GM18508 (cell line): ENCODE measurements at regions not wholly inside any gene's neighbourhood (a gene's known extent, or its start where the extent isn't known, plus 50 kb on each side); places are given as distances from the start of the nearest gene placed in this dataset.

Source experiments
- ATAC-seq: cut with Tn5 transposase; IDR thresholded peaks from one replicate; pipeline ENCODE4 v1.9.1; 2021; ENCODE audit warnings: moderate number of reproducible peaks; ENCODE audit not compliant: insufficient read depth, unreplicated experiment

DNA sequence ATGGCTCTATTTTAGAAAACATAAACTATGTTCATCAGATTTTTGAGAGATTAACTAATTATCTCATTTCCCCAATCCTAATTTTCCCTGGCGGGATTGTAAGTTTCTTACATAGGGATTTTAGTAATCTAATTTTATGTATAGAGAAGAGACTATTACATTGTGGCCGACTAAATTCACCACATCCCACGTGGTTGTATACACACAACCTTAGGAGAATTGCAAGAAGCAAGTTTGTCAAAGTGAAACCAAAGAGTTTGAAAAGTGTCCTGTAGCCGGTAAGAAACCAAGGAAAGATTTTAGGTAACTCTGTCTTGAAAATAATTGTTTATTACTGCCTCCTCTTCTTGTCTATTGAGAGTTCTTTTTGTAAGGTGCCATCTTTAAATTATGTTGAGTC is 550.6 kb downstream of the LTN1 start:
- no peak for ATAC-seq

DNA sequence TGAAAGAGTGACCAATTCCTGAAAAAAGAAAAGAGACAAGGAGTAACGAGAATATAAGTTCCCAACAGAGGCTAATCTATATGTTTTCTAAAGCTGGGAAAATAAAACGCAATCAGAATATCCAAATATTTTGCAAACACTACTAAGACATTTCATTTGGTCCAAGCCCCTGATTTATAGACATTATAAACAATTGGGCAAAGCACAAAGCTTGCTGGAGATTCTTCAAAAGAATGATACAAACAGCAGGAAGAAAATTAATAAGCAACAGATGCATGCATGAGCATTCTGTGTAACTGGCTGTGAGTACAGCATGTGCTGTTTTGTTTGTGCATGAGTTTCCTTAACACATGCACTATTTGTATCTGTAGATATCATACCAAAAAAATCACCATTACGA is 552.9 kb downstream of the LTN1 start:
- no peak for ATAC-seq

DNA sequence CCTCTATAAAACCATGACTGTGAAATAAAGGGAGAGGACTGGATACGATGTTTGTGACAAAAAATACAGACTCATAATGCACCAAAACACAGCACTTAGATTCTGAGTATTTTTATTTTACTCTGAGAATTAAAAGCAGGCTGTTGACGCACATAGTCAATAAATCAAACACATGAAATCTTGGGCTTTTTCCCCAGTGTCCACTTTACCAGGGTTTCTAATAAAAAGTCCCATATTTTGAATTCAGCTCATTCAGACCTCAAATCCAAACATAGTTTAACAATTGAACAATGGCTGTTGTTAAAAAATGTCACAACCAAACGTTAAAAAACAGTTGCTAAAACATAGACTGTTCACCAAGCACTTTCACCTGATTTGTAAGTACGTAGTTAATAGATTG is 553.4 kb downstream of the LTN1 start:
- ATAC-seq, result no peak

DNA sequence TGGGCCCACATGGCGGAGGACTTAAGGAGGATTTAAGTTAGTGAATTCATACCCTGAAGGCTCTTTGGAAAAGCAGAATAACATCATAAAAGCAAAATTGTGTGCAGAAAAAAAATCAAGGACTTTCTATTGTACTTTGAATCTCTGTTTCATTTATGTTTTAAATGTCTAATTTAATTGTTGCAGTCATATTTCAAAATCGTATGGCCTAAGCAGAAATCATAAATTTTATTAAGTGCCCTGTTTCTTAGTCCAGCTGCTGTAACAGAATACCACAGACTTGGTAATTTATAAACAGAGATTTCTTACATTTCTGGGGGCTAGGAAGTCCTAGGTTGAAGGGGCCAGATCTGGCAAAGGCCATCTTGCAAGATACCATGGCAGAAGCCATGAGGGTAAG is 555.6 kb downstream of the LTN1 start:
- no peak for ATAC-seq

DNA sequence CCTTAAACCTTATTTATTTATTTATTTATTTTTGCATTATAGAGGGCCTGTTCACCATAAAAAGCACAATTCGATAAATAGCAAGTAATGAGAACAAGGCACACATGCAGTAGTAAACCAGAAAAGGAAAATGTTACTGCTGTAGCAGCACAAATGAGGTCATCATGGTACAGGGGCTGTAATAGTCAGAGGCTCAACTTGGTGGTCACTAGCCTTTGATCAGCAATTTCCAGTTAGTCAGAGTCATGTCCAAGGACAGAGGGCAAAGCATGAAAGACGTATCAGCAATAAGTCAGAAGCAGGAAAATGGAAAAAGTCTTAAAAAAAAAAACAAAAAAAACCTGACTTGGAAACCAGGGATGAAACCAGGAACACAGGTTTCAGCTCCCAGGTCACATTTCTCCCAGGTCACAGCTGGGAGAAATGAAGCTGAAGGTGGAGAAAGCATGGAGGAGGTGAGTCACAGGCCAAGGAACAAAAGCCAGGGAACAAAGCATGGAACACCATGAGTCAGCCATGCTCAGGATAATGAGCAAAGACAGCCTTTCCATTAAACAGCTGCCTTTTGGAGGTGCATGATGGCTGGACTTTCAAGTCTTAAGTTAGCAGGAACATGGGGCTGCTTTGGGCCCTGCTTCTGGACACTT is 556.3 kb downstream of the LTN1 start:
- ATAC-seq, result no peak

DNA sequence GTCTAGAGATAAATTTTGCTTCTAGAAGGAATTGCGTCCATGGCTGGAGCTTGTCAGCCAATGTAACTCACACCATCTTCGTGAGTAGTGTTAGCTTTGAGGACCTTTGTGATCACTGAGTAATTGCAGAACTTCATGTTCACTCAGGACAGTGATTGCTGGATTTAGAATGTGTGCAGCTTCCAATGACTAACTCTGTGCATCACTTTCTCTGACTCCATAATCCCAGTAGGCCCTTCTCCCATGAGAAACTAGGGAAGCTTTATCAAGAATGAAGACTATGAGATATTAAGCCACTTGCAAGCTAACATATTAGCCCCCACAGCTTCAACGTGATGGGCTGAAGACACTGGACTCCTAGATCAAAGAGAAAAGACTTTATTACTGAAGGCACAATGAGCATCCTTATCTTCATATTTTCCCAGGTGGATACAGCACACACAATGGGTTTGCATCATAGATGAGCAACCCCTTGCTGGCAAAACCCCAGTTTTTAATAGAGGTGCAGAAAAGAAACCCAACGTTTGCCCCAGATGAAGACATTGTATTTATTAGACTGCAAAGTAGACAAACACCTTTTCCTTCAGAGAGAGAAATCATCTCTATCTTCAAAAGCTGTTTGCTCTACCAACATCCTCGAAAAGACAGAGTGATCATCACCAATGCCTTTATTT is 561.0 kb downstream of the LTN1 start:
- no peak for ATAC-seq

DNA sequence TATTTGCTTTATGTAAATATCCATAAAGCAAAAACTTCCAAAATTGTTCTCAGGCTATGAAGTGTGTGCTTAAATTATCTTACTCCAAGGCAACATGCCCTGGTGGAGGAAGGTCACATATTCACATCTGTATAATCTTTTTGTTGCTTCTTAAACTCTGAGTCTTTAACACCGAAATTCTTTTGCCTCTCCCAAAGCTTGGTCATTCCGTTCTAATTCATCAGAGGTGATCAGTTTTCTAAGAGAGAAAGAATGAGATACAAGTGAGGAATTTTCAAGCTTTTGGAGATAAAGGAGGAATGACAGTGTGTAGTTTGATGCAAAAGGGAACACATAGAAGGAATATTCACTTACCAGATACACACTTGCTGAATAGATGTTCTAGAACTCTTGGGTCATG is 561.7 kb downstream of the LTN1 start:
- no peak for ATAC-seq

DNA sequence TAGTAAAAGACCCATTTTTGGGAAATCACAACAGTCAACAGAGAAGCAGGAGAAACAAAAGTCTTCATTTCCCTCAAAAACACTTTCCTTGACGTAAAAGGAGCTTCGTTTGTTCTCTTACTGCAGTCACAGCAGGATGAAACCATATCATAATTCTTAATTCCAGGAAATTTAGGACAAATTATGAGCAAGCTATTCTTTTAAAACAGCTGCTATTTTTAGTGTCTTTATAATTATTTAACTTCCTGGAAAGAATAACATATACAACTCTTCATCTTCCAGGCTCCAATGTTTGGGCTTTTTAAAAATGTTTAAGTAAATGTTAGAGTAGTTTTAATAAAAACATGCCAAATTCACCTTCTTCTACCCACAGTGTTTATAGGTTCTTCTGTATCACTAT is 563.5 kb downstream of the LTN1 start:
- ATAC-seq, result no peak

DNA sequence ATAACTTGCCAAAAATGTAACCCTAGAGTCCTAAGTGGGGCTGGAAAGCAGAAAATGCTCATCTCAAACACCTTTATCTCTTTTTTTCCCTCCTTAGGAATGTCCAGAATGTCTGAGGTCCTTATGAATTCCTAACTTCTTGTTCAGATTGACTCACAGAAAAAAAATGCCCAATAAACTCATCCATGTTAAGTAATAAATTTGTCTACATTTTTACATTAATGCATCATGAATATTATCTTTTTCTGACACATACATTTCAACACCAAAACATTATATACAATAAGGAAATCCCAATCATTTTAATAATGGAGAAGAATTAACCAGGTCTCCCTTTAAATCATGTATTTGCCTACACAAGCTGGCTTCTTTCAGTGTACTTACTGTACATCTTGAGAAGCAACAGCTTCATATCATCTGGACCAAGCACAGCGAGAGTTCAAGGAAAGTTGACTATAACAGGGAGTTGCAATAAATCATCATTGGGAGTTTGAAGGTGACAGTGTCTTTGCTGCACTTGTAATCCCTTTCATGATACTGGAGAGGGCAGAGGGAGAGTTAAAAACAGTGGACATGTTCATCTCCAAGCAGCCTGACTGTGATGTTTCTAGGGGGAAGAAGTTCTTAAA is 565.2 kb downstream of the LTN1 start:
- ATAC-seq, result no peak

DNA sequence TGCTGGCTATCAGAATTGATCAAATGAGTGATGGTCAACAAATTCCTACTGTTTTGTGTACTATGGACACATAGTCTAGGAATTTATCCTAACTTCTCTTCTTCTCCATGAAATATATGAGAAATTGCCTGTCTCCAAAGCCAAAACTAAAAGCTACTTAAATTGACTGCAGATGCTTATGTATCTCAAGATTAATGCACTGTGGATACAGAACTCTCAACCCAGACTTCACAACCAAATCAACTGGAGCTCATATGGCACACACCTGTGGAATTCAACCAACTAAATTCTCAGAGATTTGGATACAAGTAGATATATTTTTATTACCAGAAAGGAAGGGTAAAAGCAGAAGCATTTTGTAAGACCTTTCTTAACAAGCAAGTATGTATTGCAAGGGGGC is 566.1 kb downstream of the LTN1 start:
- ATAC-seq, result no peak

DNA sequence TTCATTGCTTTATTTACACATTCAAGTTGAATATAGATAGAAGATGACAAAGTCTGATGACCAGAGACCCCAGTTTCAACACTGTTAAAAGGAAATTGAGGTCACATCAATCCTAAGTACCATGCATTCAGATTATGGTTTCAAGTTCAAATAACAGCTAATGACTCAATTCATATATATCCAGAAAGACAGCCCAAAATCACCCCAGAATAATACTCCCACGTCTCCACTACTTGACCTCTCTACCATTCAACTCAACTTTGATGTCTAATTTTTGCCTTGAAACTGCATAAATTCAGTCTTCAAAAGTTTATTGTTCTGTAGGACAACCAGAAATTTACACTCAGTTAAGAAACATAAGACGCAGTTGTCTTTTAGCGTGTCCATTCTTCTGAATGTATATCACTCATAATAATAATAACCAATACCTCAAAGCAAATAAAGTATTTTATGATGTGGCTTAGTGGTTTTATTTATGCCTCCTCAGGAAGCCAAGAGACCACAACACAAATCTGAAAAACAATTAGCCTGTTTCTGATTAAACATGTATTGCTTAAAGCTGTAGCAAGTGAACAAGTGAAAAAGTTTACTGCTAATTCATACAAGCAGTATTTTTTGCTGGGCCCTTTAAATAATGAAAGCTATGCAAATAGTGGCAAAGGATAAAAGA is 569.0 kb downstream of the LTN1 start:
- ATAC-seq, result no peak

DNA sequence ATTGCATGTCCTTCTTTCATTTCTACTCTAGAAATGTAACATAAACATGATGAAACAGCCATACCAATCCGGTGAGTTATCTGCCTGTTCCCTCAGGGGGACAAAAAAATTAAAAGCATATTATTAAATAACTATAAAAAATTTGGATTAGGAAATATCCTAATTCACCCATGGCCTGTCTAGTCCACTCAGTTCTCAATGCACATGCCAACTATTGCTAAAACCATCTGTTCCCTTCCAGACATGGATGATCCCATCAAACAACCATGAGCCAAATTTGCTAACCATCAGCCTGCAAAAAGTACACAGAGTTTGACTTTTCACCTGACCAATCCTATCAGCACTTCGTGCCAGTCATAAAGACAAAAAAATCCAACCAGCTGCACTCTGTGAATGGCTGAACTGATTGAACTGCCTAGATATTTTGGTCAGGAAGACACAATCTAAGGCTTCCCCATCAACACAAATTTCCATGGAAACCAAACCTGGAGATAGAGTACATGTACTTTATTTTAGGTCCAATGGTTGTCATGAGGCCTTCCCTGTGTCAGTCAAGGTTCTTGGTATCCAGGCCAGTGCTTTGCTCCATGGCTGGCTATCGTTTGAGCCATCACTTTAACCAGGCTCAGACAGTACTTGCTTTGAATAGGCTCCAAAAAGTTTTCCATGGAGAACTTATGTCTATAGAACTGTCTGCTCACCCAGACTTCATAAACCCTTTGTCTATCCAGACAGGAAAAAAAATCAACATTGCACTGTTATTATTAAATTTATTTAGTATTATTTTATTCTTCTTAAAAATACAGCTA is 570.8 kb downstream of the LTN1 start:
- ATAC-seq, result no peak

DNA sequence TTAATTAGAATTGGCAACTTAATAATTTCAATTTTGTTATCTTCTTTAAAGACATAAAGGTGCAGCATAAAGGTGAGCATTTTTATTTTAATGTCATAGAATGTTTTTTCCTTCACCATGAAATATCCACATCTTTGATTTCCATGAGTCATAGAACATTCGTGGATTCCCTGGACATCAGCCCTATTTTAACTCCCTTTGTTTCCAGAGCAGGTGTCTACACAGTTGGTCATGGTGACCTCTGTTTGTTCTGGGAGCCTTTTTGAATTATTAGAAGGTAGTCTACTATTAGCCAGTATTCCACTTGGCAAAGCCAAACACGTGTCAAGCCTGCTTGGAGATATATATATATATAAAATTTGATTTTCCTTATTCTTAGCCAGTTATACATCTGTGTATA is 572.9 kb downstream of the LTN1 start:
- ATAC-seq, result no peak

DNA sequence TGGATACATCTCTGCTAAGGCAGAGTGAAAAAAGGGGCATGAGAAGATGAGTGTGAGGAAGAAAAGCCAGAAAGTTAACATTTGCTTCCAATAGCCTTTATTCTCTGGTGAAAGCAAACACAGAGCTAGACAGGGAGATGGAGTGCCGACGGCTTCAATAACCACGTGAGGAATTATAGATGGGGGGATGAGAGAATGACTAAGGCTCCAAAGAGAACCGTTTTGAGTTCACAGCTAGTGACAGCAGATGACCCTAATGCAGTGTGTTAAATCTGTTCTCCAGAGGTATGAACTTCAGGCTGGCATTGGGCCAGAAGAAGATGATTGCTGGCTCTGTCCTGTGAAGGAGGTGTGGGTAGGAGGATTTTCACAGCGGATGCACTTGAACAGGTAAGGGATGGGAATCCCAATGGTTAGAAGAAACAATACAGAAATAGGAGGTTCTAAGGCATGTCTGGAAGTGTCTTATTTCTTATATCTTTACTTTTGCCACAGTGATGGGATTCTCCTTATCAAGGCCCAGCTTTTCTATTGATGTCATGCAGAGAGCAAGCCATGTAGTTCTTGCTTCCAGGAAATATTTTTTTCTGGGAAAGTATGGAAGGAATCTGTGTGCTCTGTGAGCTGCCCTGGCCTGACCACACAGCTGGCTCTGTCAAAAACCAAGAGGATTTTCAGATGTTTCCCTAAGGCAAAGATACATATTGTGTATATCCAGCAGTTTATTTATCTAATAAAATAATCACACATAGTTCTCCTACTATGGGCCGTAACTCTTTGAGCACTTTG is 573.8 kb downstream of the LTN1 start:
- no peak for ATAC-seq

DNA sequence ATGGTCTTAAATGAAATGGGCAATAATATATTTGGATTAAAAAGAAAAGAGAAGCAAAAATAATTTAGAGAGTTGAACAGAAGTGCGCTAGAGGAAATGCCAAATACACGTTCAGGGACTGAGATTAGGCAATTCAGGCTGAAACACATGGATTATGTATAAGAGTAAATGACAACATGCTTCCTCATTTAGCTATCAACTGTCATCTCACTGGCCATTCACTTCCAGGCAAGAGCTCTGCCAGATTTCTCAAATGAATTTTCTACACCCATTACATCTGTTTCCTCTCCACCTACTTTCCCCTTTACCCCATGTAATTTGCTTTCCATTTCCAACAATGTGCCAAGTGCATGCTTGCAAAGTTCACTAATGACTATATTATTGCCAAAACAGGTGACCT is 582.4 kb downstream of the LTN1 start:
- ATAC-seq, result no peak

DNA sequence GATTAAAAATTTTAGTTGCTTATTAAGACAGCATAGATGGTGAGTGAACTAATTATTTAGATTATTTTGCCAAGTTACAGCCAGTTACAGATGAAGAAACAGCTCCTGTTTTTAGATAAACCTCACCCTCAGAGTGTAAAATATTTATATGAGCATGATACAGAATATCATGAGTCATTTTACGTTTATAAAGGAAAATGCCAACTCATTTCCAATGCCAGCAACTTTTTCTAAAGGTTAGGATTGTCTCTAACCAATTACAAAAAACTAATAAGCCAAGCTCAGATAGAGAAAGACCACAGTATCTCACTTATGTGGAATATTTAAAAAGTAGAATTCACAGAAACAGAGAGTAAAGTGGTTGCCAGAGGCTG is 590.1 kb downstream of the LTN1 start:
- no peak for ATAC-seq

DNA sequence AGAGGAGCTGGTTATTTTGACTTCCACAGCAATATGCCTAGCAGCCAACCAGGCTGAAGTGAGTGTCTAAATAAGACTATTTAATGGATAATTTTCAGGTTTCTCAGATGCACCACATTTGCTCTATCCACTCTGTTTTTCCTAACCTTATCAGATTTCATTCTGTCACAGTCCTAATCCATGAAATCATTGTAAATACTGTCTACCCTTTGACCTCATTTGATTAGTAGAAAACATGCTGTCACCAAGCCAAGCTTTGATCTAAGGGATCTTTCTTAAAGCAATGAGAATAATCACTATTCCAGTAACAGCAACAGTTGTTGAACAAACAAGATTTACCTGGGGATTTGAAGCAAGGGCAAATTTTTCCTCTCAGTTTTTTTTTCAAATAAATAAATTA is 595.6 kb downstream of the LTN1 start:
- ATAC-seq, result no peak

DNA sequence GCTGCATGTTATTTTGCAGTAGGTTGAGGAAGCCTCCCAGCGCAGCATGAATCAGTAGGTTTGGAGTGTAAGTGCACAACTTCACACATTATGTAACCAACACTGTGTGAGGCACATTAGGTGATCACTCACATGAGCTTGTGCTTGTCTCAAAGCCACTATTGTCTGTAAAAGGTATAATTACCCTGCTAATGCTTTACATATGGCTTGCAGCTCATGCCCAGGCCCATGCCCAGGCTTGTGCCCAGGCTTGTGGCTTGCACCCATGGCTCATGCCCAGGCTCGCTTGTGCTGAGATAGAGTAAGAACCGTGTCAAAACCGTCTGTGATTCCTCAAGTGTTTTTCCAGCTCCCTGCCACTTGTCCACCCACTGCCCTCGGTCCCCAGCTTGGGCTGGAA is 596.3 kb downstream of the LTN1 start:
- no peak for ATAC-seq

DNA sequence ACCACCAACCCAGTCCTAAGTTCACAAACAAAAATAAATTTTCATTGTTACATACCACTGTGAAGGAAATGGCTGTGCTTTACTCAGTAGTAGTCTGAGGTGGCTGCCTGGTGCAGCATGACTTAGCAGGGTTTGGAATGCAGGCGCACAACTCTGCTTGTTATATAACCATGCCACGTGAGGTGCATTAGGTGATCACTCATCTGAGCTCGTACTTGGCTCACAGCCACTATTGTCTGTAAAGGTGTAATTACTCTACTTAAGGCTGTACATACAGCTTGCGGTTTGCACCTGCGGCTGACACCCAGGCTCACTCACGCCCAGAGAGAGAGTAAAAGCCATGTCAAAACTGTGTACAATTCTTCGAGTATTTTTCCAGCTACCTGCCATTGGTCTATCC is 599.4 kb downstream of the LTN1 start:
- ATAC-seq, result no peak
